ENCODE measurements at regions not wholly inside any gene's neighbourhood (a gene's known extent, or its start where the extent isn't known, plus 50 kb on each side); places are given as distances from the start of the nearest gene placed in this dataset.

DNA sequence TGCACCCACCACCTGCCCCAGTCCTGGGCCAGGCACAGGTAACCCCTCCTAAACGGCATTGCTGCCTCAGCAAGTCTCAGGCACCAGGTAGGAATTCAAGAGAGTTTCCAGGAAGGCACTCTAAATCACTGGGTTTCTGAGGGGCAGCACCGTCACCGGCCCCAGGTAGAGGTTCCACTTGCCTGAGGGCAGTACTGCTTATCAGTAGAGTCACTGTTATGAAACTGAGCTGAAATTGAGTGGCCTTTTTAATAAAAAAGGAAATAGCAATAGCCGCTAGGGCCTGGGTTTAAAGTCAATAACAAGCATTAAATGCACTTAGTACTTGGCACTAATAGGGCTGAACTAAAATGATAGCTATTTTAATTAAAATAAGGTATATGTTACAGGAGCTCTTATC, 653.7 kb downstream of the METTL4 start:
- H3K4me3 ChIP-seq, result no peak overlapping the region
- no peaks in the 10 kb centered on the region for H3K27me3 ChIP-seq
- DNase-seq (ENCODE audit: low spot score), result no peak
- H3K4me1 ChIP-seq, result no peaks in the 10 kb centered on the region
- TF ChIP-seq, protein P1, sequence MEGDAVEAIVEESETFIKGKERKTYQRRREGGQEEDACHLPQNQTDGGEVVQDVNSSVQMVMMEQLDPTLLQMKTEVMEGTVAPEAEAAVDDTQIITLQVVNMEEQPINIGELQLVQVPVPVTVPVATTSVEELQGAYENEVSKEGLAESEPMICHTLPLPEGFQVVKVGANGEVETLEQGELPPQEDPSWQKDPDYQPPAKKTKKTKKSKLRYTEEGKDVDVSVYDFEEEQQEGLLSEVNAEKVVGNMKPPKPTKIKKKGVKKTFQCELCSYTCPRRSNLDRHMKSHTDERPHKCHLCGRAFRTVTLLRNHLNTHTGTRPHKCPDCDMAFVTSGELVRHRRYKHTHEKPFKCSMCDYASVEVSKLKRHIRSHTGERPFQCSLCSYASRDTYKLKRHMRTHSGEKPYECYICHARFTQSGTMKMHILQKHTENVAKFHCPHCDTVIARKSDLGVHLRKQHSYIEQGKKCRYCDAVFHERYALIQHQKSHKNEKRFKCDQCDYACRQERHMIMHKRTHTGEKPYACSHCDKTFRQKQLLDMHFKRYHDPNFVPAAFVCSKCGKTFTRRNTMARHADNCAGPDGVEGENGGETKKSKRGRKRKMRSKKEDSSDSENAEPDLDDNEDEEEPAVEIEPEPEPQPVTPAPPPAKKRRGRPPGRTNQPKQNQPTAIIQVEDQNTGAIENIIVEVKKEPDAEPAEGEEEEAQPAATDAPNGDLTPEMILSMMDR (IDR thresholded peaks at IDR 0.05), result no peak
- no peak overlapping the region for H3K27ac ChIP-seq
- H3K9me3 ChIP-seq, result peaks cover 0 to 18% of the 10 kb centered on the region in 2 donors
- no peaks in the 10 kb centered on the region for H3K36me3 ChIP-seq

DNA sequence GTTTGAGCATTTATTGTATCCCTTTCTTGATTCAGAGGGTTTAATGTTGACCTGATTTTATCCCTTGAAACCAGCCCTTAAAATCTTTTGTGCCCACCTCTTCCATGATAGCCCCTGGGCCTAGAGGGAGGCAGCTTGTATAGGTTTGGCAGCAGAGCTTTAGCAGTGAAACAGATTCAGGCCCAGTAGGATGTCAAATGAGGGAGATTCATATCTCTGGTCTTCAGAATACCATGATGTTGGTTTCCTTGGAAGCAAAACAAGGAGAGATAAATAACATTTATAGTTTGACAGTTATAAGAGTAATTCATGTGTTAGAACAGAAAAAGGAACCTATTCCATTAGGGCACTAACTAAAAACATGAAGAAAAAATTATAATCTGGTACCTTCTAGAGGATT, 649.2 kb downstream of the METTL4 start:
- TF ChIP-seq, protein P1 (IDR thresholded peaks at IDR 0.05), result no peak
- H3K27me3 ChIP-seq, result no peaks in the 10 kb centered on the region
- no peaks in the 10 kb centered on the region for H3K9me3 ChIP-seq
- no peak overlapping the region for H3K27ac ChIP-seq
- DNase-seq (ENCODE audit: low spot score), result no peak
- H3K4me1 ChIP-seq, result no peaks in the 10 kb centered on the region
- H3K36me3 ChIP-seq, result no peaks in the 10 kb centered on the region
- no peak overlapping the region for H3K4me3 ChIP-seq

DNA sequence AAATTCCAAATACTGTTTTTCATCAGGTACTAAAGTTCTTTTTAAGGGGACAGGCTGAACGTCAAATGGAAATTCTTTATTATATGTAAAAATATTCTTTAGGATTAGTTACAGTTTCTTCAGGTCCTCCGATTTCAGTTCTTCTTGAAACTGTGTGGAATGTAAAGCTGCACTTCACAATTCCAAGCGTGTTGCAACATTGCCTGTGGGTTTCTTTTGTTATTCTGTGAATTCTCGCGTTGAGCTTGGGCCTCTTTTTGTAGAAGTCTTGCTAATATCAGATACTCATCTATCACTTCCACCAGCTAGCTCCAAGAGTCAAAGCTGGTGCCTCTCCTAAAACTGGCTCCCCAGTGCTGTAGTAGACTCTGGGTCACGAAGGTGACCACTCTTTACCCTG, 642.6 kb downstream of the METTL4 start:
- no peak overlapping the region for H3K4me3 ChIP-seq
- no peaks in the 10 kb centered on the region for H3K4me1 ChIP-seq
- TF ChIP-seq, protein P1 (IDR thresholded peaks at IDR 0.05), result no peak
- no peaks in the 10 kb centered on the region for H3K36me3 ChIP-seq
- H3K27ac ChIP-seq, result no peak overlapping the region
- H3K9me3 ChIP-seq, result no peaks in the 10 kb centered on the region
- DNase-seq (ENCODE audit: low spot score), result no peak
- H3K27me3 ChIP-seq, result no peaks in the 10 kb centered on the region

DNA sequence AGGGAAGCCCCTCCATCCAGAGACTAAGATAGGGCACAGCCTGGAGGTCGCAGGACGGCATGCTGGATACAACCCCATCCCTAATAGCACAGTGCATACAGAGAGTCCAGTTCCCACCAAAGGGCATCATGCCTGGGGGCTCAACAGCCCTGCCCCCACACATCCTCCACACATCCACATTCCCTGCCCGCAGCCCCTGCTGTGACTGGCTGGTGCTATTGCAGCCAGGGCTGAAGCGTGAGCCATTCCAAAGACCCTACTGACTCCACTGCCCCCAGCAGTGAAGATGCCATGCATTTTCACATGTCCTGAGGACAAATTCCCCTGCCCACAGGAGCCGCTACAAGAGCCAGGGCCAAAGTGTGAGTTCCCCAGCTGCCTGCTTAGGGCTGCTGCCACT, 641.6 kb downstream of the METTL4 start:
- Histone ChIP-seq H3K9me3 (no peaks in the 10 kb centered on the region), H3K4me1 (no peaks in the 10 kb centered on the region), H3K27me3 (no peaks in the 10 kb centered on the region), H3K36me3 (no peaks in the 10 kb centered on the region), H3K4me3 (no peak overlapping the region), H3K27ac (no peak overlapping the region)
- TF ChIP-seq, protein P1 (IDR thresholded peaks at IDR 0.05), result no peak
- no peak for DNase-seq (ENCODE audit: low spot score)

DNA sequence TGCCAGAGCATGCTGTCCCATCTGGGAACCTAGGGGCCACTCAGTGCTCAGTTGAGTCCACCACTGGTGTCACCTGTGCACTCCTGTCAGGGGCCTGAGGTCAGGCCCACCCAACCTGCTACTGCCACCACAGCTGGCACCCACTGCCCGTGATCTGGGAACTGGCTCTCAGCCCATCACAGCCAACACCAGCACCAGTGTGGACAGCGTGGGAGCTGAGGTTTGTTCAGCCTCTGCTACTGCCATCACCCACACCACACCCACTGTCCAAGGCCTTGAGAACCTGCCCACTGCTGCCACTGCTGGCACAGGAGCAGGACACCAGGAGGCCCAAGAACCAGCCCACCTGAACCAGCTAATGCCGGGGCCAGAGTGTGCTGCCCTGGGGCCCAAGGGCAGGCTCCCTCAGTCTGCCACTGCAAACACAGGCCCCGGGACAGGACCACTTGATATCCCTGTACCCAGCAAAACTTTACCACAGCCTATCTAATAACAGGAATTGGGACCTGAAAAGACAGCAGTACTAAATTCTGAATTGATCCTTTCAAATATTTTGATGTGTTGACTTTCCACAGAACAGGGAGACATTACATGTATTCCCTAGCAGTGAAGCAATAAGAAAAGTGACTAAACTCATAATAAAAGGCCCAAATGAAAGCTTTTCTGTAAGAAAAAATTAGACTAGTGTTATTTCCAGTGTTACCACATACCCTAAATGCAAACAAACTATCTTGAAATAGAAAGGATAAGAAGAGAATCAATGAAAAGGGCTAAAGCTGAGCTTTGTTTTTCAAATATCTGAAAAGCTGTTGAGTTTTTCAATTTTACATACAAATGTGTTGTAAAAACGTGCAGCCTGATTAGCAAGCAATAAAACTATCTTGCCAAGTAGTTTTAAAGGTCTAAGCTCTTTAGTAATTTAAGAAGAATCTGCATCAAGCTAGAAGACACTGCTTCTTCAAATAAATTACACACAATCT, 640.7 kb downstream of the METTL4 start:
- Histone ChIP-seq H3K4me1 (no peaks in the 10 kb centered on the region), H3K4me3 (no peak overlapping the region), H3K27ac (no peak overlapping the region), H3K27me3 (no peaks in the 10 kb centered on the region), H3K36me3 (no peaks in the 10 kb centered on the region), H3K9me3 (no peaks in the 10 kb centered on the region)
- no peak for DNase-seq (ENCODE audit: low spot score)
- TF ChIP-seq, protein P1 (IDR thresholded peaks at IDR 0.05), result no peak
